Mesendoderm (in vitro differentiated cells): ENCODE measurements at regions not wholly inside any gene's neighbourhood (a gene's known extent, or its start where the extent isn't known, plus 50 kb on each side); places are given as distances from the start of the nearest gene placed in this dataset.

Source experiments
- DNase-seq: peaks from one replicate; pipeline ENCODE4 v3.0.0; 2013
- H2AK5ac ChIP-seq: 2 replicates; pipeline ENCODE4 v1.6.1; 2013; ENCODE audit warnings: low read length, inconsistent platforms
- H2BK120ac ChIP-seq: 2 replicates; pipeline ENCODE4 v1.6.1; 2013; ENCODE audit warnings: low read depth, mild to moderate bottlenecking, low read length, moderate library complexity, mixed read lengths
- H2BK15ac ChIP-seq: replicated peaks from 2 replicates; pipeline ENCODE4 v1.6.1; 2013; ENCODE audit warnings: low read depth, mild to moderate bottlenecking, moderate library complexity
- H2BK5ac ChIP-seq: 2 replicates; pipeline ENCODE4 v1.6.1; 2013; ENCODE audit warnings: low read length, inconsistent platforms
- H3K18ac ChIP-seq: 2 replicates; pipeline ENCODE4 v1.6.1; 2013; ENCODE audit warnings: mild to moderate bottlenecking, low read length, mixed read lengths
- H3K23ac ChIP-seq: one replicate; pipeline ENCODE4 v1.6.1; 2013; ENCODE audit warnings: low read length
- H3K27ac ChIP-seq: 2 replicates; pipeline ENCODE4 v1.5.1; 2013; ENCODE audit warnings: low read depth, mild to moderate bottlenecking, inconsistent platforms, low read length, moderate library complexity
- H3K27me3 ChIP-seq: 2 replicates; pipeline ENCODE4 v1.6.1; 2013; ENCODE audit warnings: low read length, control low read depth, mild to moderate bottlenecking, inconsistent platforms; ENCODE audit not compliant: insufficient read depth, poor library complexity
- H3K36me3 ChIP-seq: 2 replicates; pipeline ENCODE4 v1.6.1; 2013; ENCODE audit warnings: low read length, inconsistent platforms; ENCODE audit not compliant: control insufficient read depth, insufficient read depth
- H3K4ac ChIP-seq: one replicate; pipeline ENCODE4 v1.6.1; 2013; ENCODE audit warnings: low read depth, mild to moderate bottlenecking, low read length, moderate library complexity
- H3K4me1 ChIP-seq: 2 replicates; pipeline ENCODE4 v1.6.1; 2013; ENCODE audit warnings: low read depth, low read length, inconsistent platforms; ENCODE audit not compliant: control insufficient read depth
- H3K4me2 ChIP-seq: 2 replicates; pipeline ENCODE4 v1.6.1; 2013; ENCODE audit warnings: low read length
- H3K4me3 ChIP-seq: 2 replicates; pipeline ENCODE4 v1.5.1; 2013; ENCODE audit warnings: mild to moderate bottlenecking, low read length
- H3K56ac ChIP-seq: one replicate; pipeline ENCODE4 v1.6.1; 2013; ENCODE audit warnings: low read length
- H3K79me1 ChIP-seq: 2 replicates; pipeline ENCODE4 v1.6.1; 2013; ENCODE audit warnings: low read length, inconsistent platforms
- H3K79me2 ChIP-seq: 2 replicates; pipeline ENCODE4 v1.6.1; 2013; ENCODE audit warnings: mild to moderate bottlenecking, low read length; ENCODE audit not compliant: control insufficient read depth, insufficient read depth
- H3K9ac ChIP-seq: 2 replicates; pipeline ENCODE4 v1.6.1; 2013; ENCODE audit warnings: low read length, inconsistent platforms
- H4K5ac ChIP-seq: one replicate; pipeline ENCODE4 v1.6.1; 2013; ENCODE audit warnings: low read length
- H4K8ac ChIP-seq: one replicate; pipeline ENCODE4 v1.6.1; 2013; ENCODE audit warnings: low read depth, mild to moderate bottlenecking, control low read depth, low read length, moderate library complexity
- WGBS: extraction: QIAGEN DNeasy Blood & Tissue Kit; methylation state at CpG from one replicate; pipeline ENCODE4 v1.1.7; 2013; ENCODE audit warnings: low lambda C conversion rate, missing lambda C conversion rate; ENCODE audit not compliant: insufficient coverage; ENCODE audit errors: extremely low coverage; 5-methylcytosine and 5-hydroxymethylcytosine counted together

GRCh38 chr5:158027806-158028775 lies 169.1 kb upstream of the CLINT1 start:
- Histone ChIP-seq H4K5ac (no peak overlapping the region), H3K27me3 (no peaks in the 10 kb centered on the region), H3K4me1 (peaks cover 2% of the 10 kb centered on the region), H2BK15ac (no peak overlapping the region), H3K23ac (no peak overlapping the region), H3K36me3 (no peaks in the 10 kb centered on the region), H3K4me2 (no peak overlapping the region), H3K9ac (no peak overlapping the region), H3K18ac (no peak overlapping the region), H3K4ac (no peak overlapping the region), H3K79me2 (no peaks in the 10 kb centered on the region), H2BK5ac (no peak overlapping the region), H2BK120ac (no peak overlapping the region), H3K79me1 (no peaks in the 10 kb centered on the region), H3K27ac (no peak overlapping the region), H2AK5ac (no peak overlapping the region), H3K56ac (no peak overlapping the region), H3K4me3 (no peak overlapping the region), H4K8ac (no peak overlapping the region)
- no CpG with 5 or more reads among the region's 5 CpGs for WGBS
- no peak for DNase-seq

- Histone ChIP-seq H3K56ac (no peak overlapping the region), H3K18ac (no peak overlapping the region), H2BK120ac (no peak overlapping the region), H3K27me3 (no peaks in the 10 kb centered on the region), H3K79me2 (no peaks in the 10 kb centered on the region), H3K4ac (no peak overlapping the region), H3K9ac (no peak overlapping the region), H4K8ac (no peak overlapping the region), H2BK5ac (no peak overlapping the region), H3K23ac (no peak overlapping the region), H2AK5ac (no peak overlapping the region), H2BK15ac (no peak overlapping the region), H3K4me1 (peaks cover 2% of the 10 kb centered on the region), H3K27ac (no peak overlapping the region), H3K36me3 (no peaks in the 10 kb centered on the region), H4K5ac (no peak overlapping the region), H3K79me1 (no peaks in the 10 kb centered on the region), H3K4me2 (no peak overlapping the region), H3K4me3 (no peak overlapping the region)
- DNase-seq = no peak
- no CpG with 5 or more reads among the region's 7 CpGs for WGBS
These were observed 167.5 kb upstream of the CLINT1 start for GRCh38 chr5:158026304-158027031.

GRCh38 chr5:158023266-158023665 lies 164.3 kb upstream of the CLINT1 start:
- Histone ChIP-seq H3K9ac (no peak overlapping the region), H3K27me3 (no peaks in the 10 kb centered on the region), H2BK120ac (no peak overlapping the region), H2BK5ac (no peak overlapping the region), H3K4me3 (no peak overlapping the region), H3K4me1 (peaks cover 2% of the 10 kb centered on the region), H4K5ac (no peak overlapping the region), H3K4ac (no peak overlapping the region), H3K27ac (no peak overlapping the region), H3K18ac (no peak overlapping the region), H3K79me1 (no peaks in the 10 kb centered on the region), H3K56ac (no peak overlapping the region), H3K4me2 (no peak overlapping the region), H3K23ac (no peak overlapping the region), H2BK15ac (no peak overlapping the region), H3K36me3 (no peaks in the 10 kb centered on the region), H4K8ac (no peak overlapping the region), H3K79me2 (no peaks in the 10 kb centered on the region), H2AK5ac (no peak overlapping the region)
- DNase-seq = no peak
- WGBS = no CpG with 5 or more reads among the region's 7 CpGs

DNA sequence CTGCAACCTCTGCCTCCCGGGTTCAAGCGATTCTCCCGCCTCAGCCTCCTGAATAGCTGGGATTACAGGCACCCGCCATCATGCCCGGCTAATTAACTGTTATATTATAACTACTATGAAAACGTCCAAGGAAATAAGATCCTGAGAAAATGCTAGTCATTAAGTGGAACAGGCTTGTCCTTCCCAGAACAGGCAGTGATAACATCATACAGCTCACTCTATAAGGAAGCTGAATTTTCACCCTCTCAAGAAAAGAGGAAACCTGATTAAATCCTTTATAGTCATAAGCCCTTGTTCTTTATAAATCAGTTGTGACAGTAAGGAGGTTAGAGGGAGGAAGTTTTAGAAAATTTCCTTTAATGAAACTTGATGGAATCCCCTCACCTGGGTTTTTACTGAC lies 163.9 kb upstream of the CLINT1 start:
- Histone ChIP-seq H2AK5ac (no peak overlapping the region), H3K4me3 (no peak overlapping the region), H2BK120ac (no peak overlapping the region), H3K4me2 (no peak overlapping the region), H2BK5ac (no peak overlapping the region), H3K4ac (no peak overlapping the region), H3K36me3 (no peaks in the 10 kb centered on the region), H3K4me1 (no peaks in the 10 kb centered on the region), H3K79me1 (no peaks in the 10 kb centered on the region), H3K9ac (no peak overlapping the region), H3K18ac (no peak overlapping the region), H3K27ac (no peak overlapping the region), H4K5ac (no peak overlapping the region), H4K8ac (no peak overlapping the region), H3K27me3 (no peaks in the 10 kb centered on the region), H3K23ac (no peak overlapping the region), H3K56ac (no peak overlapping the region), H3K79me2 (no peaks in the 10 kb centered on the region), H2BK15ac (no peak overlapping the region)
- WGBS = no CpG with 5 or more reads among the region's 6 CpGs
- DNase-seq = no peak

GRCh38 chr5:158022393-158022792 lies 163.4 kb upstream of the CLINT1 start:
- no peak overlapping the region for H2BK15ac ChIP-seq

More at GRCh38 chr5:158022393-158022792, 163.4 kb upstream of the CLINT1 start:
- no peak overlapping the region for H3K4ac ChIP-seq
- no peak overlapping the region for H3K56ac ChIP-seq
- H3K4me1 ChIP-seq = no peaks in the 10 kb centered on the region
- no peaks in the 10 kb centered on the region for H3K27me3 ChIP-seq
- no peak overlapping the region for H3K4me3 ChIP-seq
- H2BK120ac ChIP-seq = no peak overlapping the region
- no peak for DNase-seq
- H3K4me2 ChIP-seq = no peak overlapping the region
- no peak overlapping the region for H3K18ac ChIP-seq
- H3K9ac ChIP-seq = no peak overlapping the region
- no peak overlapping the region for H2AK5ac ChIP-seq
- H3K79me1 ChIP-seq = no peaks in the 10 kb centered on the region
- H4K8ac ChIP-seq = no peak overlapping the region
- H3K27ac ChIP-seq = no peak overlapping the region
- H2BK5ac ChIP-seq = no peak overlapping the region
- H3K79me2 ChIP-seq = no peaks in the 10 kb centered on the region
- WGBS = no CpG with 5 or more reads among the region's 3 CpGs
- H3K23ac ChIP-seq = no peak overlapping the region
- H4K5ac ChIP-seq = no peak overlapping the region
- no peaks in the 10 kb centered on the region for H3K36me3 ChIP-seq
